Astrocyte (in vitro differentiated cells and primary cell): ENCODE measurements at regions not wholly inside any gene's neighbourhood (a gene's known extent, or its start where the extent isn't known, plus 50 kb on each side); places are given as distances from the start of the nearest gene placed in this dataset.

ENCODE experiments used
- DNase-seq: peaks from one replicate; pipeline ENCODE4 v3.0.0-alpha.2; 2010; ENCODE audit warnings: low read depth
- FAIRE-seq: peaks from 2 replicates; lab custom pipeline; 2011; peaks lifted over from hg19 to GRCh38; lab: Jason Lieb, UNC
- H2AFZ ChIP-seq: 2 replicates; pipeline ENCODE4 v1.6.0; 2012; ENCODE audit warnings: low read depth, low read length, inconsistent platforms
- H3K27ac ChIP-seq: 2 replicates; pipeline ENCODE4 v1.5.1; 2011; ENCODE audit warnings: low read depth, low read length, inconsistent platforms
- H3K27me3 ChIP-seq: 2 replicates; pipeline ENCODE4 v1.6.0; 2011; ENCODE audit warnings: low read length, inconsistent platforms; ENCODE audit not compliant: insufficient read depth
- H3K36me3 ChIP-seq: 2 replicates; pipeline ENCODE4 v1.5.1; 2011; ENCODE audit warnings: low read length, inconsistent platforms; ENCODE audit not compliant: insufficient read depth
- H3K4me1 ChIP-seq: 2 replicates; pipeline ENCODE4 v1.5.1; 2011; ENCODE audit warnings: low read length, inconsistent platforms; ENCODE audit not compliant: insufficient read depth
- H3K4me2 ChIP-seq: 2 replicates; pipeline ENCODE4 v1.6.0; 2012; ENCODE audit warnings: low read length, inconsistent platforms
- H3K4me3 ChIP-seq: 2 replicates; pipeline ENCODE4 v1.5.1; 2011; ENCODE audit warnings: low read depth, mild to moderate bottlenecking, low read length, inconsistent platforms; ENCODE audit not compliant: insufficient read depth
- H3K79me2 ChIP-seq: 2 replicates; pipeline ENCODE4 v1.6.0; 2012; ENCODE audit warnings: mild to moderate bottlenecking, low read length, inconsistent platforms; ENCODE audit not compliant: insufficient read depth
- H3K9ac ChIP-seq: 2 replicates; pipeline ENCODE4 v1.6.0; 2012; ENCODE audit warnings: mild to moderate bottlenecking, low read length, inconsistent platforms
- H3K9me3 ChIP-seq: 2 replicates; pipeline ENCODE4 v1.5.1; 2012; ENCODE audit warnings: low read depth, mild to moderate bottlenecking, low read length, inconsistent platforms; ENCODE audit not compliant: insufficient read depth
- H4K20me1 ChIP-seq: 2 replicates; pipeline ENCODE4 v1.6.0; 2012; ENCODE audit warnings: low read length, inconsistent platforms; ENCODE audit not compliant: insufficient read depth
- H3K27ac Mint-ChIP-seq: one replicate; pipeline ENCODE4 v1.8.0; 2021; ENCODE audit warnings: mild to moderate bottlenecking, mixed read lengths; ENCODE audit not compliant: unreplicated experiment
- H3K27me3 Mint-ChIP-seq: one replicate; pipeline ENCODE4 v1.8.0; 2021; ENCODE audit warnings: low read depth, mixed read lengths; ENCODE audit not compliant: unreplicated experiment
- H3K36me3 Mint-ChIP-seq: one replicate; pipeline ENCODE4 v1.8.0; 2021; ENCODE audit warnings: low read depth, mixed read lengths; ENCODE audit not compliant: unreplicated experiment
- H3K4me1 Mint-ChIP-seq: one replicate; pipeline ENCODE4 v1.8.0; 2021; ENCODE audit warnings: low read depth, mixed read lengths; ENCODE audit not compliant: unreplicated experiment
- H3K4me3 Mint-ChIP-seq: one replicate; pipeline ENCODE4 v1.8.0; 2021; ENCODE audit warnings: mild to moderate bottlenecking, moderate library complexity, mixed read lengths; ENCODE audit not compliant: unreplicated experiment
- H3K9me3 Mint-ChIP-seq: one replicate; pipeline ENCODE4 v1.8.0; 2021; ENCODE audit warnings: mild to moderate bottlenecking, mixed read lengths; ENCODE audit not compliant: unreplicated experiment
- CTCF ChIP-seq: IDR thresholded peaks from 2 replicates; pipeline ENCODE4 v1.5.1; 2011; ENCODE audit warnings: low read depth, mild to moderate bottlenecking, inconsistent platforms, low read length, moderate library complexity; ENCODE audit not compliant: insufficient read depth
- EZH2 ChIP-seq: IDR thresholded peaks from 2 replicates; pipeline ENCODE4 v1.6.1; 2012; ENCODE audit warnings: mild to moderate bottlenecking, low read length, inconsistent platforms; ENCODE audit not compliant: insufficient read depth

- Mint-ChIP-seq H3K27ac (peak overlapping the region; percentile 95), H3K9me3 (peaks cover 5% of the 10 kb centered on the region), H3K4me1 (peaks cover 30% of the 10 kb centered on the region), H3K27me3 (peaks cover 1% of the 10 kb centered on the region), H3K4me3 (peak overlapping the region; percentile 40), H3K36me3 (no peaks in the 10 kb centered on the region)
- DNase-seq (peak; percentile 100), FAIRE-seq (peak; percentile 100)
- H3K4me3 ChIP-seq: peak overlapping the region; percentile 15
- TF ChIP-seq EZH2: no peak
- no peak for TF ChIP-seq CTCF
- H3K9me3 ChIP-seq: no peaks in the 10 kb centered on the region
- H3K79me2 ChIP-seq: no peaks in the 10 kb centered on the region
- peak overlapping the region; percentile 63 for H3K4me2 ChIP-seq
- H3K9ac ChIP-seq: peak overlapping the region; percentile 83
- H3K27ac ChIP-seq: peak overlapping the region; percentile 97
- no peaks in the 10 kb centered on the region for H3K27me3 ChIP-seq
- H3K4me1 ChIP-seq: peaks cover 29% of the 10 kb centered on the region
- no peaks in the 10 kb centered on the region for H3K36me3 ChIP-seq
- H2AFZ ChIP-seq: no peak overlapping the region
- H4K20me1 ChIP-seq: no peaks in the 10 kb centered on the region
Observed at GRCh38 chr10:14405076-14406065, 74.6 kb upstream of the FRMD4A start.

- no peaks in the 10 kb centered on the region for H3K79me2 ChIP-seq
- peaks cover 34% of the 10 kb centered on the region for H3K4me1 ChIP-seq
- H3K27ac Mint-ChIP-seq: peak overlapping the region; percentile 95
- no peak overlapping the region for H3K4me3 ChIP-seq
- no peaks in the 10 kb centered on the region for H3K9me3 ChIP-seq
- H3K9ac ChIP-seq: peak overlapping the region; percentile 74
- H3K27me3 Mint-ChIP-seq: peaks cover 1% of the 10 kb centered on the region
- peaks cover 32% of the 10 kb centered on the region for H3K4me1 Mint-ChIP-seq
- no peak for TF ChIP-seq EZH2
- TF ChIP-seq CTCF: no peak
- peaks cover 5% of the 10 kb centered on the region for H3K9me3 Mint-ChIP-seq
- H3K36me3 ChIP-seq: no peaks in the 10 kb centered on the region
- peak overlapping the region; percentile 97 for H3K27ac ChIP-seq
- no peaks in the 10 kb centered on the region for H3K27me3 ChIP-seq
- H3K4me2 ChIP-seq: peak overlapping the region; percentile 63
- no peak for FAIRE-seq
- no peaks in the 10 kb centered on the region for H4K20me1 ChIP-seq
- DNase-seq: peak; percentile 80
- H2AFZ ChIP-seq: no peak overlapping the region
- H3K36me3 Mint-ChIP-seq: no peaks in the 10 kb centered on the region
- no peak overlapping the region for H3K4me3 Mint-ChIP-seq
Observed at GRCh38 chr10:14403881-14404623, 73.3 kb upstream of the FRMD4A start.
